ENCODE measurements at regions not wholly inside any gene's neighbourhood (a gene's known extent, or its start where the extent isn't known, plus 50 kb on each side); places are given as distances from the start of the nearest gene placed in this dataset.

GRCh38 chr3:182083112-182083511 is 371.4 kb downstream of the SOX2 start:
- TF ChIP-seq CTCF (IDR thresholded peaks at IDR 0.05) (no peak), POLR2AphosphoS5 (IDR thresholded peaks at IDR 0.05; ENCODE audit: low read depth, low read length) (no peak)

Measured in Panc1 (cell line).